HG02840 (cell line): ENCODE measurements at regions not wholly inside any gene's neighbourhood (a gene's known extent, or its start where the extent isn't known, plus 50 kb on each side); places are given as distances from the start of the nearest gene placed in this dataset.

ENCODE experiments used
- ATAC-seq: cut with Tn5 transposase; IDR thresholded peaks from one replicate; pipeline ENCODE4 v1.9.1; 2021; ENCODE audit warnings: mild to moderate bottlenecking, moderate library complexity, moderate number of reproducible peaks; ENCODE audit not compliant: unreplicated experiment, low FRiP score

GRCh38 chr9:107431461-107431860 lies 58.1 kb downstream of the KLF4 start:
- no peak for ATAC-seq

DNA sequence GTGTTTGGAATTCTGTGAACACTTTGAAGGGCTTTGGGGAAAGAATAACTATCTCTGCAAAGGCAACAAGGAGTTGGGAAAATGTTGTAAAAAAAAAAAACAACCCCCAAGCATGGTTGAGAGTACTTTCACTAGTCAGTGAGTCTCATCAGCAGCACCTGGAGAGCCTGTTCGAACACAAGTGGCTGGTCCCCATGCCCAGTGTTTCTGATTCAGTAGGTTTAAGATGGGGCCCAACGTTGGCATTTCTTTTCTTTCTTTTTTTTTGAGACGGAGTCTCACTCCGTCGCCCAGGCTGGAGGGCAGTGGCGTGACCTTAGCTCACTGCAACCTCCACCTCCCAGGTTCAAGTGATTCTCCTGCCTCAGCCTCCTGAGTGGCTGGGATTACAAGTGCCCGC lies 59.5 kb downstream of the KLF4 start:
- ATAC-seq = no peak

DNA sequence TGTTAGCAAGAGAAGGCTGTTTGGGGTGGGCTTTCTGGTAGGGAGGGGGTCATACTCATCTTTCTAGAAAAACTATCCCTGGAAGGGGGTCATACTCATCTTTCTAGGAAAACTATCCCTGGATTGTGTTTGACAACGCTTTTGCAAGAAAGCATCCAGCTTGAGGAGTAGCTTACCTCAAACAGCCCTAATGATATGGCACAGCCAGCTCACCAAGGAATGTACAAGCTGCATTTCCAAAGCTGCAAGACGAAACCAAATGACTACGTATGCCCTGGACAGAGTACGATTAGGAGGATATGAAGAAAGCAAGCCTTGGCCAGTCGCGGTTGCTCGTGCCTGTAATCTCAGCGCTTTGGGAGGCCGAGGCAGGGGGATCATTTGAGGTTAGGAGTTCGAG lies 63.4 kb downstream of the KLF4 start:
- ATAC-seq = no peak

GRCh38 chr9:107425101-107426025 lies 64.2 kb downstream of the KLF4 start:
- peak; percentile 63 for ATAC-seq

GRCh38 chr9:107423540-107423939 lies 66.0 kb downstream of the KLF4 start:
- no peak for ATAC-seq

DNA sequence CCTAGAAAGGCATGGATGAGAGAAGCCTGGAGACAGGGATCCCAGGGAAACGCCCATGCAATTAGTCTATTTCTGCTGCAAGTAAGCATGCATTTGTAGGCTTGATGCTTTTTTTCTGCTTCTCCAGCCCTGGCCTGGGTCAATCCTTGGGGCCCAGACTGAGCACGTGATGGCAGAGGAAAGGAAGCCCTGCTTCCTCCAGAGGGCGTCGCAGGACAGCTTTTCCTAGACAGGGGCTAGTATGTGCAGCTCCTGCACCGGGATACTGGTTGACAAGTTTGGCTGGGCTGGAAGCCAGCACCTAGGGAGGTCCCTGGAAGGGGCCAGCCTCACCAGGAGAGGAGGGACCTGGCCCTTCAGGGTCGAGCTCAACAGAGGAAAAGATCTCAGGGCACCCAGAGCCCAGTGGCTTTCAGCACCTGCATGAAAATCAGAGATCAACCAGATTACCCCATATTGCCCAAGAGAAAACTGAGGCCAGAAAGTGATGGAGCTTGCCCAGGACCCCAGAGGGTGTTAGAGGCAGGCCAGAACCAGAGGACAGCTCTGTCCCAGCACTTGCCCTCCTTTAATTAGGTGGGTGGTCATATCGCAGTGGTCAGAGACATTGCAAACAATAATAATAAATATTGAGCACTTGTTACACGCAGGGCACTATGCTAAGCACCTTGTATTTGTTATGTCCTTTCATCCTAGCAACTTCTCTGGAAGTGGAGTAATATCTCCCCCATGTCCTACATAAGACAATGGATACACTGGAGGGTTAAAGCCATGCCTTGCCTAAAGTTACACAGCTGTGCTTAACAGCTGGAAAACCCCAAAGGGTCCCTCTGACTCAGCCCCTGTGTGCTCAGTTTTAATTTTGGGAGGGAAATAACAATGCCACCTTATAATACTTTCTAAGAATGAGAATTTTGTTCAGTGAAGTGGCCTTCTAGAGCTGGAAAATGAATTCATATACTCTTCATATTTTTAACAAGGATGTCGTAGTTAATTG lies 67.1 kb downstream of the KLF4 start:
- ATAC-seq = no peak

- ATAC-seq = no peak
These were observed 79.1 kb downstream of the KLF4 start for GRCh38 chr9:107410420-107410819.

DNA sequence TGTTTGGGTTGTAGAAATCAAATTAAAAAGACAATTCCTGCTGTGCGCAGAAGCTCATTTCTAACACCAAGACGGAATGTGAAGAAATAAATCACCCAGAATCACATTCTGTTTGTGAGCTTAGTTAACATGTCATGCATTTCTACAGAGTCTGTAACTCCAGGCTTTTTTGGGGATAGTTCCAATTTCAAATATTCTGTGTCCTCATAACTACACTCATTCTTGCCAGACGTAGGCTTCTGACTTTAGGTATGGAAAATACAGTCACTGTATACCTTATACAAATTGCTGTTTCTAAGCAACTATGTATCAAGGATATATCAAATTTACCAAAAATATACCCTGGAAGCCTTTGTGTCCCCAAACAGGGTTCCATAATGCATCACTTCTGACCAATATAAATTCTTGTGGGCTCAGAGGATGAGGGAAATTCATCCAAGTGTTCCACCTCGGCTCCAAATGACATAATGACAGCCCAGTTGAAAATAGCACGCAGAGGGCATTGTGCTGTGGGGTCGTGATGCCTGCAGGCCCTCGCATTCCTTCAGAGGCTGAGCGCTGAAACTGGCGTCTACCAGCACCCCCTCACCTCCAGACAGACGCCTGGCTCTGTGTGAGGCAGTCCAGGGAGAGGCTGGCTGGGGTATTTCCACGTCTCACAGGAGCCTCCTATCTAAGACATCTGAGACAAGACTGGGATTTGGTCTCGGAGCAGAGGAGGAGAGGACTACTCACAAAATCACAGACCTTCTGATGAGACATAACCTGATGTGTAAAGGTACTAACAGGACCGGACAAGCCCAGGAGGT lies 79.8 kb downstream of the KLF4 start:
- ATAC-seq = no peak

GRCh38 chr9:107407675-107408074 lies 81.9 kb downstream of the KLF4 start:
- no peak for ATAC-seq

DNA sequence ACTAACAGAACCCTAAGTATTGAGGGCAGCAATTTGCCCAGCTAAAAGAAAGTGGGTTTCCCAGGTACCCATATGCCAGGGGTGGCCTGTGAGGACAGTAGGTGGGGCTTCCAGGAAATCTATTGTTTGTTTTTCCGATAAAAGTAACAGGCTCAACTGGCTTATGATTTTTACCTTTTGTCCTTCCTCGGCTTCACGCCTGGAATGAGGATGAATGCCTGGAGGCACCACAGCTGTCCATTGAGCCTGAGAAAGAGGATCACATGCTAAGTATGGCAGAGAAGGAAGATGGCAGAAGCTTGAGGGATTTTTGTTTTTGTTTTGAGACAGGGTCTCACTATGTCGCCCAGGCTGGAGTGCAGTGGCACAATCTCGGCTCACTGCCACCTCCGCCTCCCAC lies 84.1 kb downstream of the KLF4 start:
- no peak for ATAC-seq

- ATAC-seq = no peak
These were observed 84.8 kb downstream of the KLF4 start for GRCh38 chr9:107404736-107405135.

DNA sequence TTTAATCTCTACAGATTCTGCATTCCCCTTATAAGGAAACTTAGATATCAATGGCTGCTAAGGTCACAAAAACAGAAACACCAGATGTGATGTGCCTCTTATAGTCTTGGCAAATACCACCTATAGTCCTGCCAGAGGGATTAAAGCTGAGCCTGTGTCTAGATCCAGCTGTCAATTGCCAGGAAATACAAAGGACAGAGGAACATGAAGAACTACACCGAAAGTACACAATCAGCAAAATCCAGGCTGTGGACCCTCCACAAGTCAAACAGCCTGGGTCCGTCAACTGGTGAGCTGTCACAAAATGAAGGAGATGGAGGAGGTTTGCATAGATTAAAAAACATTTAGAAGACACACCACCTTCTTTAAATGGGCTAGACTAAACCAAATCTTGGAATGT lies 85.4 kb downstream of the KLF4 start:
- no peak for ATAC-seq

GRCh38 chr9:107397076-107398044 lies 92.2 kb downstream of the KLF4 start:
- ATAC-seq = no peak

DNA sequence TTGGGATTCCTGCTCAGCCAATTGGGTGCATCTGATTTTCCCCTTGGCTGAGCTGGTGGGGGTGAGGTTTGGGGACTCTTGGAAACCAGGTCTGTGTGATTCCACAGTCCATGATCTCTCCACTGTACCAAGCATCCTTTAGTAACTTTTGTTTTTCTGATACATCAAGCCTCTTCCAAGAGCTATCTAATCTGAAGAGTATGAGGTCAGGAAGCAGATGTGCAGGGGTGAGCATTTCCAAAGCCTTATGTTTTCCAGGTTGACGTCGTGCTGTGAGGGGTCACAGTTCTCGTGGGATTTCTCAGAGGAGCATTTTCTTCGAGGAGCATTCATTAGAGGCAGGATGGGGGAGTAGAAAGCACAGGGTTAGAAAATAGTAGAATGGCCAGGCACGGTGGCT lies 95.3 kb downstream of the KLF4 start:
- no peak for ATAC-seq

DNA sequence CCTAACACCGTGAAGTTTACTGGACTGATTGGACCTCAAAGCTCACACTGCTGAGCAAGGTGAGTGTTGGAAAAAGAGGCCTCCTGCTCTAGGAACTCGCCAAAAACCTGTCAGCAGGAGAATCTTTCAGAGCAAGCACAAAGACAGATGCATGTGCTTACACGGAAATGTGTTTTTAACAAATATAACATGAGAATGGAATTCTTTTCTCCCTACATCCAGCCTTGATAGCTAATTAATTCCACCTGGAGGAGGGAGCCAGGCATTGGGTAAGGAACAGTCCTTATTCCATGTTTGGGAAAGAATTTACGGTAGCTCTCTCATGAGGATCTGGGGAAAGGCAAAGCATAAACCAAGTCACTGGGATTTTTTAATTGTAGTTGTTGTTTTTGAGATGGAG lies 98.8 kb downstream of the KLF4 start:
- ATAC-seq = no peak

DNA sequence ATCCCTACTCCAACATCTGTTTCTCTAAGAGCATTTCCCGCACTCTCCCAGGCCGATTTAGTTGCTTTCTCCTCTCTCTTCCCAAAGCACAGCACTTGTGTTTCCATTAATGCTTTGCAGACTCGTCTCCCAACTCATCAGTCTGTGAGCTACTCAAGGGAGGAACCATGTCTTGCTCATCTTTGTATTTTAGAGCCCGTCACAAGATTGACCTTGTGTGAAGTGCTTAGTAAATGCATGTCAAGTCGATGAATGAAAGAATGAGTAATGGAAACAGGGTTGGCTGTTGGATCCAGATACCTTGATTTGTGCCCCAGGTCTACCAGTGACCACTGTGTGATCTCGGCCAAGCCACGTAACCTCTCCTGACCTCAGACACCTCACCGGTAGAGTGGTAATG lies 99.3 kb downstream of the KLF4 start:
- no peak for ATAC-seq

DNA sequence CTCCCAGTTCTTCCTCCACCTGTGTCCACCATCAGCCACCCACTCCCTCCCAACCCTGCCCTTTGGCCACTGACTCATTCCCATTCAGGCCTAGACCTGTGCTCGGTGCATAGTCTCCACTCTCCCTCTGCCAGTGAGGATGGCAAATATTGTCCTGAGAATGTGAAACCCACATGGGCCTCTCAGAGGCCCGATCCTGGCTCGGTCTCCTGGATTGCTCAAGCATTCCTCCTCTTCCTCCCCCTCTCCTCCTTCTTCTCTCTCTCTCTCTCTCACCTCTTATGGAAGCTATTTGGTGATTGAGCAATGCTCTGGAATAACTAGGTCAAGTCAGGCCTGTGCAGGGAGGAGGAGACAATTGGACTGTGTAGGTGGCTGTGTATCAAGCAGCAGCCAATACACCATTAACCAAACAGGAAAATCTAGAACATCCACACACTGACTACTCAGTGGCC lies 99.9 kb downstream of the KLF4 start:
- no peak for ATAC-seq

- ATAC-seq = no peak
These were observed 100.7 kb downstream of the KLF4 start for GRCh38 chr9:107388890-107389289.

- ATAC-seq = no peak
These were observed 102.2 kb downstream of the KLF4 start for GRCh38 chr9:107387409-107387808.
